K562 (cell line): ENCODE measurements at regions not wholly inside any gene's neighbourhood (a gene's known extent, or its start where the extent isn't known, plus 50 kb on each side); places are given as distances from the start of the nearest gene placed in this dataset.

ENCODE experiments used
- ATAC-seq: fragments of 200-7000 bp; cut with Tn5 transposase; 3 replicates; pipeline ENCODE4 v1.9.1; 2020; ENCODE audit warnings: moderate library complexity
- BruUV-seq: library from RNA; stranded (reverse); fragments of 400-500 nt; replicated peaks from 2 replicates; lab custom pipeline; 2021; lab: Mats Ljungman, UMichigan
- CTCF ChIA-PET: fragments of 300-600 bp; formaldehyde crosslinking; extraction: SDS; loops from one replicate; lab custom pipeline; 2021; ENCODE audit warnings: low intra/inter-chr PET ratio; lab: Yijun Ruan, JAX
- POLR2A ChIA-PET: fragments of 300-600, 350-650 bp; sonication (Branson Sonifier 250); formaldehyde crosslinking; extraction: SDS; loops from one replicate; lab custom pipeline; 2021; ENCODE audit warnings: antibody characterized with exemption, inconsistent platforms; lab: Yijun Ruan, JAX
- DNase-seq, 4 experiments: peaks; one replicate each; pipeline versions ENCODE4 v3.0.0 to v3.0.0-alpha.2; 2011 to 2018; ENCODE audit warnings: low spot score in 3 of 4, mixed read lengths in 3 of 4; ENCODE audit errors: extremely low read depth in 1 of 4
- FAIRE-seq: peaks from 2 replicates; lab custom pipeline; 2011; peaks lifted over from hg19 to GRCh38; lab: Jason Lieb, UNC
- H2AFZ ChIP-seq: 2 replicates; pipeline ENCODE4 v1.6.0; 2011; ENCODE audit warnings: low read depth, low read length, control low read depth, inconsistent platforms
- H3K27ac ChIP-seq: fragments of 200-600 bp; 3 replicates; pipeline ENCODE4 v1.8.0; 2011; ENCODE audit warnings: low read depth, mild to moderate bottlenecking, control low read depth, inconsistent platforms, low read length, moderate library complexity, mixed read lengths; ENCODE audit errors: extremely low read depth
- H3K27me3 ChIP-seq, 2 experiments: fragments of 300-600 bp in 1 of 2; 2 replicates in 1 of 2; 3 replicates in 1 of 2; pipeline versions ENCODE4 v1.6.0 to v1.8.0; 2011; ENCODE audit warnings: inconsistent platforms in 2 of 2, low read length in 2 of 2, mild to moderate bottlenecking in 1 of 2, mixed read lengths in 1 of 2, moderate library complexity in 1 of 2; ENCODE audit not compliant: control insufficient read depth in 2 of 2, insufficient read depth in 2 of 2
- H3K36me3 ChIP-seq: fragments of 300-600 bp; 3 replicates; pipeline ENCODE4 v1.8.0; 2011; ENCODE audit warnings: mild to moderate bottlenecking, low read length, inconsistent platforms; ENCODE audit not compliant: control insufficient read depth, insufficient read depth
- H3K4me1 ChIP-seq, 2 experiments: fragments of 200-600 bp in 1 of 2; replicated peaks in 1 of 2; 2 replicates in 1 of 2; 3 replicates in 1 of 2; pipeline versions ENCODE4 v1.5.1 to v1.8.0; 2011; ENCODE audit warnings: inconsistent platforms in 2 of 2, low read length in 2 of 2, mild to moderate bottlenecking in 1 of 2, mixed read lengths in 1 of 2, moderate library complexity in 1 of 2; ENCODE audit not compliant: control insufficient read depth in 2 of 2, insufficient read depth in 2 of 2
- H3K4me2 ChIP-seq: 2 replicates; pipeline ENCODE4 v1.6.1; 2011; ENCODE audit warnings: low read length, control low read depth, inconsistent platforms, mixed read lengths; ENCODE audit not compliant: insufficient read depth
- H3K4me3 ChIP-seq: fragments of 200-600 bp; sonication (generic), shearing (Covaris generic); 2 replicates; pipeline ENCODE4 v1.5.1; 2016; ENCODE audit warnings: control low read depth, inconsistent platforms
- H3K79me2 ChIP-seq: fragments of 200-600 bp; 3 replicates; pipeline ENCODE4 v1.8.0; 2011; ENCODE audit warnings: low read length, inconsistent platforms; ENCODE audit not compliant: control insufficient read depth, insufficient read depth
- H3K9ac ChIP-seq, 2 experiments: 2 replicates each; pipeline versions ENCODE4 v1.6.0 to v1.6.1; 2011; ENCODE audit warnings: low read depth in 2 of 2, low read length in 2 of 2, control low read depth in 1 of 2, inconsistent platforms in 1 of 2, mild to moderate bottlenecking in 1 of 2, mixed read lengths in 1 of 2; ENCODE audit not compliant: insufficient read depth in 1 of 2
- H3K9me1 ChIP-seq: one replicate; pipeline ENCODE4 v1.6.0; 2011; ENCODE audit warnings: inconsistent platforms, mild to moderate bottlenecking, low read length, moderate library complexity; ENCODE audit not compliant: control insufficient read depth, insufficient read depth
- H3K9me3 ChIP-seq: replicated peaks from 2 replicates; pipeline ENCODE4 v1.5.1; 2011; ENCODE audit warnings: low read depth, low read length, inconsistent platforms; ENCODE audit not compliant: control insufficient read depth, insufficient read depth
- H4K20me1 ChIP-seq: replicated peaks from 2 replicates; pipeline ENCODE4 v1.6.1; 2011; ENCODE audit warnings: low read length, inconsistent platforms, mixed read lengths; ENCODE audit not compliant: control insufficient read depth, insufficient read depth
- CHCHD3 ChIP-seq: fragments of 250-450 bp; sonication (Bioruptor Pico); IDR thresholded peaks from 2 replicates; pipeline ENCODE4 v2.1.2; 2022; ENCODE audit warnings: mild to moderate bottlenecking
- CXXC5 ChIP-seq: fragments of 250-450 bp; sonication (Bioruptor Pico); IDR thresholded peaks from 2 replicates; pipeline ENCODE4 v1.8.0; 2022; ENCODE audit warnings: inconsistent platforms, mild to moderate bottlenecking, moderate library complexity
- FOXJ3 ChIP-seq: sonication (generic); formaldehyde crosslinking; IDR thresholded peaks from 2 replicates; pipeline ENCODE4 v1.4.0; 2020; ENCODE audit warnings: mild to moderate bottlenecking, missing genetic modification reagents
- FOXO4 ChIP-seq: fragments of 450-650 bp; formaldehyde crosslinking; IDR thresholded peaks from 2 replicates; pipeline ENCODE4 v1.4.0; 2020; ENCODE audit warnings: mild to moderate bottlenecking, moderate library complexity
- HDAC2 ChIP-seq: fragments of 450-650 bp; IDR thresholded peaks from 2 replicates; pipeline ENCODE4 v1.6.1; 2016; ENCODE audit warnings: mild to moderate bottlenecking
- IRF9 ChIP-seq: fragments of 450-650 bp; IDR thresholded peaks from 2 replicates; pipeline ENCODE4 v1.6.1; 2016; ENCODE audit warnings: missing biosample characterization, missing genetic modification characterization
- JUND ChIP-seq, 2 experiments: IDR thresholded peaks; 2 replicates in 1 of 2; 3 replicates in 1 of 2; pipeline ENCODE4 v1.6.1; 2011; ENCODE audit warnings: borderline replicate concordance in 2 of 2, low read depth in 2 of 2, low read length in 2 of 2, improper control_type of control experiment in 1 of 2, missing biosample characterization in 1 of 2, missing genetic modification characterization in 1 of 2, missing genetic modification reagents in 1 of 2
- KLF13 ChIP-seq: fragments of 450-650 bp; IDR thresholded peaks from 2 replicates; pipeline ENCODE4 v1.6.1; 2016; ENCODE audit warnings: missing genetic modification characterization, low read depth, mild to moderate bottlenecking, missing compliant biosample characterization, moderate library complexity, borderline replicate concordance
- LEF1 ChIP-seq: fragments of 450-650 bp; IDR thresholded peaks from 2 replicates; pipeline ENCODE4 v1.6.1; 2016; ENCODE audit warnings: mild to moderate bottlenecking
- NBN ChIP-seq: fragments of 450-650 bp; IDR thresholded peaks from 2 replicates; pipeline ENCODE4 v1.6.1; 2016; ENCODE audit warnings: low read depth, mild to moderate bottlenecking
- SAFB ChIP-seq: fragments of 200-400 bp; formaldehyde crosslinking; IDR thresholded peaks from 2 replicates; pipeline ENCODE4 v1.6.1; 2017; ENCODE audit warnings: low read depth, low read length, borderline replicate concordance
- ZKSCAN1 ChIP-seq: fragments of 150-350 bp; IDR thresholded peaks from 2 replicates; pipeline ENCODE4 v1.6.1; 2016; ENCODE audit warnings: low read depth, low read length
- ZMIZ1 ChIP-seq, 2 experiments: fragments of 150-350 bp in 1 of 2; IDR thresholded peaks; 2 replicates each; pipeline ENCODE4 v1.6.1; 2012 to 2016; ENCODE audit warnings: low read depth in 2 of 2, low read length in 2 of 2, mild to moderate bottlenecking in 1 of 2, moderate library complexity in 1 of 2
- ZNF766 ChIP-seq: fragments of 200-800 bp; sonication (Bioruptor generic); conservative IDR thresholded peaks from 2 replicates; pipeline ENCODE4 v1.6.1; 2016; ENCODE audit warnings: missing genetic modification characterization, missing compliant biosample characterization
- WGBS: fragments of 100-300 bp; shearing (Covaris generic); methylation state at CpG from one replicate; pipeline ENCODE4 v1.1.6; 2016; ENCODE audit warnings: low coverage, mixed read lengths; ENCODE audit not compliant: insufficient coverage; ENCODE audit errors: missing lambda C conversion rate; 5-methylcytosine and 5-hydroxymethylcytosine counted together
- in situ Hi-C: fragments of 300-500 bp; cut with MboI; formaldehyde crosslinking; loops from 4 replicates; pipeline ENCODE4 v1.15.0; 2018; ENCODE audit warnings: inconsistent platforms, mixed read lengths
- intact Hi-C: fragments of 100-400 bp; cut with micrococcal nuclease; formaldehyde crosslinking; loops from 2 replicates; pipeline ENCODE4 v1.14.2; 2022

- peak overlapping the region; percentile 65 for H2AFZ ChIP-seq
- no peaks in the 10 kb centered on the region for H3K36me3 ChIP-seq
- intact Hi-C loops, result no loop called here
- BruUV-seq, result no TSS peak
- H3K27me3 ChIP-seq, result no peaks in the 10 kb centered on the region
- H3K9me3 ChIP-seq, result no peaks in the 10 kb centered on the region
- H3K9ac ChIP-seq, result no peak overlapping the region
- FAIRE-seq (peak; percentile 97), ATAC-seq (peak; percentile 97), DNase-seq (peak; percentile 74 to 92 (median 83))
- no peaks in the 10 kb centered on the region for H3K79me2 ChIP-seq
- no peak overlapping the region for H3K4me3 ChIP-seq
- no peaks in the 10 kb centered on the region for H4K20me1 ChIP-seq
- ChIA-PET POLR2A (interaction anchor here (0.6 to 0.9 kb wide), 2 partner anchors 11 to 938 kb away, joined by 3 to 6 read pairs; no protein-coding TSS in a partner anchor), CTCF (no interaction called here)
- WGBS, result 2% methylated on average over 8 of the region's 8 CpGs
- peak overlapping the region; percentile 47 for H3K27ac ChIP-seq
- peaks cover 7 to 19% of the 10 kb centered on the region in 2 experiments; a peak in 4 of 5 replicates for H3K4me1 ChIP-seq
- H3K4me2 ChIP-seq, result peak overlapping the region; percentile 47
- in situ Hi-C loops, result no loop called here
- no peaks in the 10 kb centered on the region for H3K9me1 ChIP-seq
- TF ChIP-seq HDAC2 (peak; percentile 76), ZKSCAN1 (0 out of 2 replicates have a peak, but pooled peaks have one; percentile 48), CXXC5 (CRISPR knock-in tag) (peak; percentile 80), KLF13 (no peak), IRF9 (tag) (no peak), NBN (0 out of 2 replicates have a peak, but pooled peaks have one; percentile 47), LEF1 (peak; percentile 75), SAFB (no peak), CHCHD3 (CRISPR knock-in tag) (no peak), ZMIZ1 (IDR thresholded peaks at IDR 0.05; ENCODE audit: low read depth in 2 of 2, low read length in 2 of 2) (peak in 1 of 2 experiments; percentile 81; a peak in 2 of 4 replicates), FOXO4 (no peak), JUND (IDR thresholded peaks at IDR 0.05; ENCODE audit: borderline replicate concordance, low read depth, low read length) (peak; percentile 57), JUND (tag; IDR thresholded peaks at IDR 0.05; ENCODE audit: borderline replicate concordance, low read depth, low read length) (peak; percentile 27; the same call in 1 of the 3 replicates), FOXJ3 (no peak), ZNF766 (peak; percentile 59; the same call in 1 of the 2 replicates)
Observed at GRCh38 chr1:220966881-220967611, 87.8 kb downstream of the HLX start.
